ENCODE measurements at regions not wholly inside any gene's neighbourhood (a gene's known extent, or its start where the extent isn't known, plus 50 kb on each side); places are given as distances from the start of the nearest gene placed in this dataset.

GRCh38 chr5:115396081-115396480 is 99.6 kb upstream of the CCDC112 start:
- Histone ChIP-seq H3K9me3 (ENCODE audit: low read depth, low read length, poor library complexity, severe bottlenecking) (no peaks in the 10 kb centered on the region), H3K36me3 (ENCODE audit: insufficient read depth, low read length, poor library complexity, severe bottlenecking) (no peaks in the 10 kb centered on the region), H3K27ac (ENCODE audit: low read depth, low read length, poor library complexity, severe bottlenecking) (no peak overlapping the region), H3K4me3 (ENCODE audit: low read depth, low read length, poor library complexity, severe bottlenecking) (no peak overlapping the region), H3K4me1 (ENCODE audit: insufficient read depth, low read length, poor library complexity, severe bottlenecking) (no peaks in the 10 kb centered on the region), H3K27me3 (replicated peaks; ENCODE audit: insufficient read depth, low read depth, low read length, poor library complexity) (no peaks in the 10 kb centered on the region)
- POLR2A ChIA-PET (ENCODE audit: low non-redundant PET): no interaction called here
- no peak for DNase-seq (ENCODE audit: low spot score)
- intact Hi-C loops (cut with micrococcal nuclease; ENCODE audit: unreplicated experiment): no loop called here
- BruUV-seq (replicated peaks): no TSS peak
- CTCF ChIA-PET: no interaction called here
- TF ChIP-seq EZH2 (IDR thresholded peaks at IDR 0.05; ENCODE audit: borderline replicate concordance, low read depth, low read length, poor library complexity, severe bottlenecking): no peak
- no peak for TF ChIP-seq CTCF (conservative IDR thresholded peaks at IDR 0.05; ENCODE audit: low read depth, low read length)

GRCh38 chr5:115394531-115394930 is 98.1 kb upstream of the CCDC112 start:
- Histone ChIP-seq H3K4me3 (ENCODE audit: low read depth, low read length, poor library complexity, severe bottlenecking) (no peak overlapping the region), H3K27ac (ENCODE audit: low read depth, low read length, poor library complexity, severe bottlenecking) (no peak overlapping the region), H3K4me1 (ENCODE audit: insufficient read depth, low read length, poor library complexity, severe bottlenecking) (no peaks in the 10 kb centered on the region), H3K9me3 (ENCODE audit: low read depth, low read length, poor library complexity, severe bottlenecking) (no peaks in the 10 kb centered on the region), H3K27me3 (replicated peaks; ENCODE audit: insufficient read depth, low read depth, low read length, poor library complexity) (no peaks in the 10 kb centered on the region), H3K36me3 (ENCODE audit: insufficient read depth, low read length, poor library complexity, severe bottlenecking) (no peaks in the 10 kb centered on the region)
- intact Hi-C loops (cut with micrococcal nuclease; ENCODE audit: unreplicated experiment): no loop called here
- POLR2A ChIA-PET (ENCODE audit: low non-redundant PET): no interaction called here
- no TSS peak for BruUV-seq (replicated peaks)
- no peak for TF ChIP-seq EZH2 (IDR thresholded peaks at IDR 0.05; ENCODE audit: borderline replicate concordance, low read depth, low read length, poor library complexity, severe bottlenecking)
- no peak for TF ChIP-seq CTCF (conservative IDR thresholded peaks at IDR 0.05; ENCODE audit: low read depth, low read length)
- no peak for DNase-seq (ENCODE audit: low spot score)
- CTCF ChIA-PET: interaction anchor here (0.7 kb wide), 1 partner anchor 65 kb away, joined by 3 read pairs; no protein-coding TSS in a partner anchor

GRCh38 chr5:115393239-115393638 is 96.8 kb upstream of the CCDC112 start:
- Histone ChIP-seq H3K9me3 (ENCODE audit: low read depth, low read length, poor library complexity, severe bottlenecking) (no peaks in the 10 kb centered on the region), H3K27ac (ENCODE audit: low read depth, low read length, poor library complexity, severe bottlenecking) (no peak overlapping the region), H3K27me3 (replicated peaks; ENCODE audit: insufficient read depth, low read depth, low read length, poor library complexity) (no peaks in the 10 kb centered on the region), H3K4me1 (ENCODE audit: insufficient read depth, low read length, poor library complexity, severe bottlenecking) (no peaks in the 10 kb centered on the region), H3K4me3 (ENCODE audit: low read depth, low read length, poor library complexity, severe bottlenecking) (no peak overlapping the region), H3K36me3 (ENCODE audit: insufficient read depth, low read length, poor library complexity, severe bottlenecking) (no peaks in the 10 kb centered on the region)
- TF ChIP-seq EZH2 (IDR thresholded peaks at IDR 0.05; ENCODE audit: borderline replicate concordance, low read depth, low read length, poor library complexity, severe bottlenecking) (no peak), CTCF (conservative IDR thresholded peaks at IDR 0.05; ENCODE audit: low read depth, low read length) (no peak)
- no TSS peak for BruUV-seq (replicated peaks)
- intact Hi-C loops (cut with micrococcal nuclease; ENCODE audit: unreplicated experiment): no loop called here
- no peak for DNase-seq (ENCODE audit: low spot score)
- ChIA-PET CTCF (no interaction called here), POLR2A (ENCODE audit: low non-redundant PET) (no interaction called here)
